ENCODE measurements at regions not wholly inside any gene's neighbourhood (a gene's known extent, or its start where the extent isn't known, plus 50 kb on each side); places are given as distances from the start of the nearest gene placed in this dataset.

- TF ChIP-seq CTCF (IDR thresholded peaks at IDR 0.05 in 2 of 3, conservative IDR thresholded peaks at IDR 0.05 in 1 of 3; ENCODE audit: borderline replicate concordance in 1 of 3, insufficient read depth in 1 of 3, low read depth in 2 of 3, low read length in 2 of 3) (no peak), POLR2A (IDR thresholded peaks at IDR 0.05; ENCODE audit: borderline replicate concordance, extremely low read depth, insufficient read depth, insufficient read length) (no peak), EZH2phosphoT487 (IDR thresholded peaks at IDR 0.05; ENCODE audit: borderline replicate concordance) (no peak)
Measured at GRCh38 chr5:67897431-67897830, 318.1 kb upstream of the PIK3R1 start.
